Activated T-helper 1 cell treated with anti-CD3 and anti-CD28 coated beads, Interleukin-12 subunit alpha, Interleukin-12 subunit beta, Interleukin-2, Interleukin-4 antibody, amounts not matched to agents 30 ng/mL and 10 ng/mL and 1 ng/mL, durations not matched to agents 14 hours and 24 hours and 36 hours (primary cell): ENCODE measurements at regions not wholly inside any gene's neighbourhood (a gene's known extent, or its start where the extent isn't known, plus 50 kb on each side); places are given as distances from the start of the nearest gene placed in this dataset.

Source experiments
- DNase-seq: peaks from one replicate; pipeline ENCODE4 v3.0.0; 2021; ENCODE audit warnings: low spot score
- H3K27ac Mint-ChIP-seq: one replicate; pipeline ENCODE4 v1.8.0; 2021; ENCODE audit warnings: mild to moderate bottlenecking, mixed read lengths
- H3K27me3 Mint-ChIP-seq: one replicate; pipeline ENCODE4 v1.8.0; 2022; ENCODE audit warnings: mild to moderate bottlenecking, moderate library complexity, mixed read lengths; ENCODE audit not compliant: insufficient read depth
- H3K36me3 Mint-ChIP-seq: one replicate; pipeline ENCODE4 v1.8.0; 2021; ENCODE audit warnings: low read depth, mixed read lengths
- H3K4me1 Mint-ChIP-seq: one replicate; pipeline ENCODE4 v1.8.0; 2021; ENCODE audit warnings: low read depth, mixed read lengths
- H3K4me3 Mint-ChIP-seq: one replicate; pipeline ENCODE4 v1.8.0; 2021; ENCODE audit warnings: mild to moderate bottlenecking, moderate library complexity, mixed read lengths
- H3K9me3 Mint-ChIP-seq: one replicate; pipeline ENCODE4 v1.8.0; 2021; ENCODE audit warnings: mixed read lengths
- intact Hi-C: fragments of 100-400 bp; cut with micrococcal nuclease; formaldehyde crosslinking; loops from one replicate; pipeline ENCODE4 v1.15.1; 2024

DNA sequence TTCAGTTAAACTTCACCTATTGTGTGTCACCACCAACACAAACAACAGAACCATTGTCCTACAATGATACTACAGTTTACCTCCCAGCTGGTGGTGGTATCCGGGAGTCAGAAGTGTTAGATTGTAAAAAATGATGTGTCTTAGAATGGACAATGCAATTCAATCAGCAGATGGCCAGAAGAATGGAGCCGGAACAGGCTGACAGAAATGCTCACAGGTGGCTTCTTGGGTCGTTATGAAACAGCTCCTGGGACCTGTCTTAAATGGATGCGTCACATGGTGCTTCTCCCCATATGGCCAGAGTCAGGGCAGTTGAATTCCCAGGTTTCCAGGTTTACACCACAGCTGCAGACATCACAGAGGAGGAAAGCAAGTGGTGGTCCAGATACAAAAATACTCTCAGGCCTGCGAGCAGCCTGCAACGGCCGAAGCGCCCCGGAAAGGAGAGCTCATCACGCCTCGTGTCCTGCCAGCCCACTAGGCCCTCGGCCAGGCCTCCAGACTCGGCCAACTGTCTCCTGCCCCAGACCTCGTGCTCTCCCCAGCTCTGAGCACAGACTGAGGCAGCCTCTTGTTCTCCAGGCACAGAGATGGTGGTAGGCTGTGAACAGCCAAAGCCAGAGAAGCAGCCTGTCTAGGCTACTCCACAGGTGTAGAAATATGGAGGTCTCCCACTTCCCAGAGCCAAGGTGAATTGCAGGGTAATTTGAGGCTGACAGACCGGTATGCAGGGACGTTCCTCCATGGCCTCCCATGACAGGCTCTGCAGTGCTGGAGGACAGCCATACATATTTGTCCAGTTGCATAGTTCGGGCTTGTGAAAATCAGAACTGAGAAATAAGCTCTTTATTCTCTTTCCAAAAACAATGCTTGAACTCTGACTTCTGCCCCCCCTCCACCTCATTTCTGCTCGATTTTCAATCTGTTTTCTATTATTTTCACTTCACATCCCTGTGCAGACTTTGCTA is 98.5 kb upstream of the SPATA31C2 start:
- no peak overlapping the region for H3K4me3 Mint-ChIP-seq
- no peak overlapping the region for H3K27ac Mint-ChIP-seq
- peaks cover 10% of the 10 kb centered on the region for H3K4me1 Mint-ChIP-seq
- H3K9me3 Mint-ChIP-seq: peaks cover 8% of the 10 kb centered on the region
- DNase-seq: no peak
- intact Hi-C loops: no loop called here
- H3K27me3 Mint-ChIP-seq: peaks cover 23% of the 10 kb centered on the region
- H3K36me3 Mint-ChIP-seq: no peaks in the 10 kb centered on the region

DNA sequence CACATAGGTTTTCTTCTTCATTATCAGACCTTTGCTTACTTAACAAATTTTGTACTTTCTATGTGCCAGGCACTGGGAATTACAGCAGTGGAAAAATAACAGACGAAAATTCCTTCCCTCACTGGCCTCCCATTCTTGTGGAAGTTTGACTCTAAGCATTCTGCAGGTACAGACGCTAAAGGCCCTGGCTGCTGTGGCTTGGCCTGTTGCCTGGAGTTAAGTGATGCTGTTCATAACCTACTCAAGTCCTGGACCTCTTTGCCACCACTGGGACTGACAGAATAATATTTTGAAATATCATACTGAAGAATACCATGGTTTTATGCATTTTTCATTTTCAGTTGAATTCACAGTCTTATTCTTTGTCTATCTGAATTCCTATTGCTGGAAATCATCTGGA is 97.3 kb upstream of the SPATA31C2 start:
- Mint-ChIP-seq H3K4me3 (no peak overlapping the region), H3K27ac (no peak overlapping the region), H3K4me1 (peaks cover 10% of the 10 kb centered on the region), H3K36me3 (no peaks in the 10 kb centered on the region), H3K9me3 (peaks cover 8% of the 10 kb centered on the region), H3K27me3 (peaks cover 23% of the 10 kb centered on the region)
- DNase-seq: no peak
- intact Hi-C loops: no loop called here

DNA sequence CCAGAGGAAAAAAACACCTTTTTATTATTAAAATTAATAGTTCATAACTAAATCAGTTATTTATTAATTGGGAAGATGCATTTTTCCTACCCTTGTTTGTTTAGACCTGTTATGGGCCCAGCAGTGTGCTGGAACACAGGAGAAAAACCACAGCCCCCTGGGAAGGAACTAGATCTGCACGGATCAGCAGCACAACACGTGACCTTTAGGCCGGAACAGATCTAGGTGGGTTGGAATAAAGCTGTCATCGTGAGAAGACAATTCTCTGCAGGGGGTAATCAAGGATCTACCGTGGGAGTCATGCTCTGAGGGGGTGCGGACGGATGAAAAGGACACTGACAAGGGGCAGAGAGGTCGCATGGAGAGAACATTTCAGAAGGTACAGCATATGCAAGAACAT is 95.8 kb upstream of the SPATA31C2 start:
- Mint-ChIP-seq H3K27ac (no peak overlapping the region), H3K4me3 (no peak overlapping the region), H3K9me3 (peaks cover 8% of the 10 kb centered on the region), H3K4me1 (peaks cover 10% of the 10 kb centered on the region), H3K27me3 (peaks cover 20% of the 10 kb centered on the region), H3K36me3 (no peaks in the 10 kb centered on the region)
- intact Hi-C loops: no loop called here
- DNase-seq: no peak

DNA sequence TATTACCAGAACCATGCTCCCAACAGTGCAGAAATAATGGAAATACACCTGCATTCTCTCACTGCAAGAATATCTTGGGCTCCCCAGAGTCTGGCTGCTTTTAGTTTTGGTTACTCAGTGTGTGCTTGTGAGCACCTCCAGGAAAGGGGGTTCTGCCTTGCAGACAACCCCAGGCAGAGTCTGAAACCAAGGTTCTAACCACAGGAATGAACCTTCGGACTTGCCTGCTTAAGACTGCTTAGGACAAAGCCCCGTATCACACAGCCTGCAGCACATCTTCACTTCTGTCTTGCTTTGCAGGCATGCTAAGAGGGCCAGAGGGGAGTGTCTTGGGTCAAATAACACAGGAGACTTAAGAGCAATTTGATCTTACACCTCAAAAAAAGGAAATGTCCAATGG is 94.8 kb upstream of the SPATA31C2 start:
- intact Hi-C loops: no loop called here
- DNase-seq: no peak
- H3K4me3 Mint-ChIP-seq: no peak overlapping the region
- peaks cover 18% of the 10 kb centered on the region for H3K27me3 Mint-ChIP-seq
- H3K4me1 Mint-ChIP-seq: peaks cover 6% of the 10 kb centered on the region
- H3K27ac Mint-ChIP-seq: no peak overlapping the region
- peaks cover 8% of the 10 kb centered on the region for H3K9me3 Mint-ChIP-seq
- H3K36me3 Mint-ChIP-seq: no peaks in the 10 kb centered on the region

DNA sequence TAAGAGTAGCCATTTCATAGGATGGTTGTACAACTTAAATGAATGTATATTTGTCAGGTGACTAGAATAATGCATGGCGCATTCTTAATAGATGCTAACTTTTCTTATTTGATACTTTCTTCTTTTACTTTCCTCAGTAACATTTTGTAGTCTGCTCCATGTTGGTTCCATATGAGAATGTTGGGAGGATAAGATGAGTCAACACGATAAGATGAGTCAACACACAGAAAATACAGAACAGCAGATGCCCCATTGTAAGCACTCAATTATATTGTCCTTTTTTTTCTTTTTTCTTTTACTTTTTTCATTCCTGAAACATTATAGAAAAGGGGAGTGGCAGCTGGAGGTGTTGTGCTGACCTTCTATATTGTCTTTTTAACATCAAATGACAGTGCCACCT is 92.3 kb upstream of the SPATA31C2 start:
- Mint-ChIP-seq H3K27ac (no peak overlapping the region), H3K4me3 (no peak overlapping the region), H3K27me3 (peaks cover 13% of the 10 kb centered on the region), H3K9me3 (peaks cover 8% of the 10 kb centered on the region), H3K36me3 (no peaks in the 10 kb centered on the region), H3K4me1 (no peaks in the 10 kb centered on the region)
- no peak for DNase-seq
- intact Hi-C loops: no loop called here

DNA sequence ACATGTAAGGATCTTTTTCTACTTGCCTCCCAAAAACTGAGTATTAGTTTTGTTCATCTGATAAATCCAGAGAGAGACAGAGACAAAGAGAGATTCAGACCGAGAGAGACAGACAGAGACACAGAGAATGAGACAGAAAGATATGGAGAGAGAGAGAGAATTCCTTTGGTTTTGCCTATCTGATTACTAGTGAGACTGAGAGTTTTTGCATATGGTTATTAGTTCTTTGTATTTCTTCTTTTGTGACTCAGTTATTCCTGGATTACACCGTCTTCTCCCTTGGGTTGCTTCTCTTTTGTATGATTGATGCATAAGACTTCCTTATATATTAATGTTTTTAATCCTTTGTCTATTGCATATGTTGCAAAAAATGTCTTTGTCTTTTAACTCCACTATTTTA is 91.2 kb upstream of the SPATA31C2 start:
- intact Hi-C loops: no loop called here
- H3K4me3 Mint-ChIP-seq: no peak overlapping the region
- peaks cover 10% of the 10 kb centered on the region for H3K27me3 Mint-ChIP-seq
- no peak overlapping the region for H3K27ac Mint-ChIP-seq
- no peaks in the 10 kb centered on the region for H3K36me3 Mint-ChIP-seq
- DNase-seq: no peak
- peaks cover 3% of the 10 kb centered on the region for H3K4me1 Mint-ChIP-seq
- H3K9me3 Mint-ChIP-seq: peaks cover 8% of the 10 kb centered on the region

DNA sequence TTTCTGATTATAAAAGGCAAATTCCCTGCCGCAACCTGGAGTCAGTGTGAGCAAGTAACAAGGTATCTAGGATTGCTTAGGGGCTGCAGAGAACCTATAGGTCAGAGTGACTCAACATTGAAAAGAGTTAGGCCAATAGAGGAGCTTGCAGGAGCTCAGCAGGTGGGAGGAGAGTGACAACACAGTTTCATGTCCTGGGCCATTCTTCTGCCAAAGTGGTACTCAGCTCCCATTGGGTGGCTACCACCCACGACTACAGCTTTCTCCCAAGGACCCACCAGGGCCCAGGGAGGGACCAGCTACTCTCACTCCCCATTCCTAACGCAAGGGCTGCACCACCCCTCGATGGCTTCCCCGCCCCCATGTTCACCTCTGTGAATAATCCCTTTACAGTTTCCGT is 86.7 kb upstream of the SPATA31C2 start:
- Mint-ChIP-seq H3K27me3 (peaks cover 6% of the 10 kb centered on the region), H3K36me3 (no peaks in the 10 kb centered on the region), H3K27ac (no peak overlapping the region), H3K9me3 (no peaks in the 10 kb centered on the region), H3K4me3 (no peak overlapping the region), H3K4me1 (peaks cover 6% of the 10 kb centered on the region)
- intact Hi-C loops: no loop called here
- no peak for DNase-seq

DNA sequence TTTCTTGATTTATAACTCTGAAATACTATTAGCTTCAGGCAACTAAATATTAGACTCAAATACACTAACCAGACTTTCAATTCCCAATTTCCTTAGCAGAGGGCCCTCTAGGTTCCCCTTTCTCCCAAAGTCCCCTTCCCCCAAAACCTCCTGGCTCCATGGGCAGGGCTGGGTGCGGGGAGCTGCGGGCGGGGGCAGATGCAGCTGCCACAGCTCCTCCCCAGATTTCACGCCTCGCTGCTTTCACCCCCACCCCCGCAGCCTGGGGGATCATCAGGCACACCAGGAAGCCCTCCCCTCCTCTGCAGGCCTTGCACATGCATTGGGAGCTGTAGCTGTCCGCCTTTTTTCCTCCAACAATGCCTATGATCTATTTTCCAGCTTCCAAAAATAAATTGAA is 82.8 kb upstream of the SPATA31C2 start:
- intact Hi-C loops: no loop called here
- Mint-ChIP-seq H3K4me1 (peaks cover 6% of the 10 kb centered on the region), H3K9me3 (no peaks in the 10 kb centered on the region), H3K4me3 (no peak overlapping the region), H3K27ac (no peak overlapping the region), H3K27me3 (peaks cover 2% of the 10 kb centered on the region), H3K36me3 (no peaks in the 10 kb centered on the region)
- no peak for DNase-seq

DNA sequence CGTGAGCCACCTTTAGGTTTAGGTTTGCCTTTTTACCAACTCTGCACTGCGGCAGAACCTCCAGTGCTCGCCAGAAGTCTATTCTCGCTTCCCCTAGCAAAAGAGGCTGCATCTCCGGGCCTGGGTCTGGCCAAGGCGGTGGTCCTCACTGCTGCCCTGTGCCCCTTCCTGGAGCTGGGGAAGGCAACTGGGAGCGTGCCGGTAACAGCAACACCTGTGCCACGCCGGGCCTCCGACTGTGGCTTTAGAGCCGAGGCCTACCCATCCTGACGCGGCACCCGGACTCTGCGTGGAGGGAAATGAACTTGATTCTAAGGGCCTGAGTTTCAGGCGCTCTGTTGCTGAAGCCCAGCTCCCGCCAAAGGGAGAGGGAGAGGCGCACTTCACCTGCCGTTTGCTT is 82.4 kb upstream of the SPATA31C2 start:
- no peak for DNase-seq
- intact Hi-C loops: no loop called here
- Mint-ChIP-seq H3K27ac (no peak overlapping the region), H3K9me3 (no peaks in the 10 kb centered on the region), H3K36me3 (no peaks in the 10 kb centered on the region), H3K4me1 (peaks cover 6% of the 10 kb centered on the region), H3K27me3 (peaks cover 2% of the 10 kb centered on the region), H3K4me3 (no peak overlapping the region)

DNA sequence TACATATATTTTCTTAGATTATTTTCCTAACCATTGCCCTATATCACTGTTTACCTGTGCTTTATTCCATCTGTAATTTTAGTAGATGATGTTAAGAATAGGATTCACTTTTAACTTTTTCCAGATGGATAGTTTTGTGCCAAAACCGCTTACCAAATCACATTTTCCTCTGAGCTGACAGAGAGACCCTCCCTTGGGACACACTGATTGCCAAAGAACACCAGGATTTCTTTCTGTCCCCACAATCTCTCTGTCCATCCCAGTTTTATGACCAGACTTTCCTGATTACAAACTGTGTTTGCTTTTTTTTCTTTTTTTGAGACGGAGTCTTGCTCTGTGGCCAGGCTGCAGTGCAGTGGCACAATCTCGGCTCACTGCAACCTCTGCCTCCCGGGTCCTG is 81.3 kb upstream of the SPATA31C2 start:
- intact Hi-C loops: no loop called here
- H3K9me3 Mint-ChIP-seq: no peaks in the 10 kb centered on the region
- H3K4me3 Mint-ChIP-seq: no peak overlapping the region
- no peak overlapping the region for H3K27ac Mint-ChIP-seq
- no peaks in the 10 kb centered on the region for H3K36me3 Mint-ChIP-seq
- peaks cover 5% of the 10 kb centered on the region for H3K4me1 Mint-ChIP-seq
- H3K27me3 Mint-ChIP-seq: peaks cover 2% of the 10 kb centered on the region
- no peak for DNase-seq

DNA sequence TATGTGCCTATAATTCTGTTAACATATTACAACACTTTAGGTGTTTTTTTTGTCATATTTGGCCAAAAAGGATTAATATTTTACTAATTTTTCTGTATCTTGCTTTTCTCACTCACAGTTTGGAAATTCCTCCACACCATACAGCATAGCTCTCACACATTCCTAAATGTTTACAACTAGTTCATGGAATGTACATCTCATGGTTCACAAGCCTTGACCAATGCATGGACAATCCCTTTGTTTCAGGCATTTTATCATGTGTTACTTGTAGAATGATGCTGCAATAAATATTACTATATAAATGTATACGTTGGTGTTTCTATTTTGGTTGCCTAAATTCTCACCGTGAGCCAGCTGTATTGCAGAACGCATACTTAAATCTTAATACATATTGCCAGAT is 80.5 kb upstream of the SPATA31C2 start:
- no peaks in the 10 kb centered on the region for H3K4me1 Mint-ChIP-seq
- intact Hi-C loops: no loop called here
- no peak overlapping the region for H3K4me3 Mint-ChIP-seq
- H3K9me3 Mint-ChIP-seq: peaks cover under 1% of the 10 kb centered on the region
- H3K27ac Mint-ChIP-seq: no peak overlapping the region
- H3K36me3 Mint-ChIP-seq: no peaks in the 10 kb centered on the region
- H3K27me3 Mint-ChIP-seq: peaks cover 2% of the 10 kb centered on the region
- DNase-seq: no peak

DNA sequence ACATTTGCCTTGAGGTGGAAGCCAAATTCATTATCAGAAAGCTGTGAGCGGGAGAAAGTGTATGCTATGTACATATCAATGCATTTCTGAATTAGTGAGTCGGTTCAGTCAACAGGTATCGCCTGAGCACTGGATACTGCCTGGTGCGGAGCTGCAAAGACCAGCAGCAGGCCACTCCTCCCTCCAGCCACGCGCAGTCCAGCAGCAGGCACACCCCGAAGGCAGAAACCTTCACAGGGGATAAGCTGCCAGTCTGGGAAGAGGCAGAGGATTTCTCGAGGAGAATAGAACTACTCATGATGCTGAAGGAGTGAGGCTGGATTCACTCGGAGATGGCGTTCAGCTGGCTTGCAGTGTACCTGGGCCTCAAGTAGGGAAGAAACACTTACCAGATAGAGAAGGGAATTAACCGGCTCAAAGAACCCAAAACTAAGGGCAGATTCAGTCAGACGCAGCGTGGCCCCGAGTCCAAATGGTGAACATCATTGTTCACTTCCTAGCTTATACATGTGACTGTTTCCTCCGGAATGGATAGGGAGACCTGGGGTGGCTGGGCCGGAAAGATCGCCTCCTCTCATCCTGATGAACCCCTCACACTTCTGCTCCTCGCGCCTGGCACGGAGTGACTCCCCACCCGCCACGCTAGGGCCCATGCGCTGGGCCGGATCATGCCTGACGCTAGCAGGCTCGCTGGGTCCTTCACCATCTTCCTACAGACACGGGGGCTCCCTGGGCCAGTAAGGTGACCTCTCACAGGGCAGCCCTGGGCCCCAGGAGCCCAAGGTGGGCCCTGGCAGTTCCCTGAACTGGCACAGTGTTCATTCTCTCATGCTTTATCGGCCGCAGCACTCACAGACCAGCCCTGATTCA is 78.1 kb upstream of the SPATA31C2 start:
- Mint-ChIP-seq H3K4me3 (no peak overlapping the region), H3K27me3 (peaks cover 3% of the 10 kb centered on the region), H3K27ac (no peak overlapping the region), H3K9me3 (peaks cover 5% of the 10 kb centered on the region), H3K36me3 (no peaks in the 10 kb centered on the region), H3K4me1 (no peaks in the 10 kb centered on the region)
- DNase-seq: no peak
- intact Hi-C loops: no loop called here
